ENCODE measurements at regions not wholly inside any gene's neighbourhood (a gene's known extent, or its start where the extent isn't known, plus 50 kb on each side); places are given as distances from the start of the nearest gene placed in this dataset.
"Not testable (repeated sequence)": the region's sequence is repeated elsewhere in the genome, so short reads cannot be mapped to it uniquely, and the experiment has no call there.

DNA sequence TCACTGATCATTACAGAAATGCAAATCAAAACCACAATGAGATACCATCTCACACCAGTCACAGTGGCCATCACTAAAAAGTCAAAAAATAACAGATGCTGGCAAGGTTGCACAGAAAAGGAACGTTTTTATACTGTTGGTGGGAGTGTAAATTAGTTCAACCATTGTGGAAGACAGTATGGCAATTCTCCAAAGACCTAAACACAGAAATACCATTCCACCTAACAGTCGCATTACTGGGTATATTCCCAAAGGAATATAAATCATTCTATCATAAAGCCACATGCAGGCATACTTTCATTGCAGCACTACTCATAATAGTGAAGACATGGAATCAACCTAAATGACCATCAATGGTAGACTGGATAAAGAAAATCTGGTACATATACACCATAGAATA, 83.2 kb upstream of the ARID5B start:
- not testable (repeated sequence) for DNase-seq (ENCODE audit: low read depth); H3K4me3 ChIP-seq (ENCODE audit: low read depth, low read length)

- no peak for DNase-seq (ENCODE audit: low read depth)
- H3K4me3 ChIP-seq (ENCODE audit: low read depth, low read length), result no peak overlapping the region
- TF ChIP-seq, protein P1, sequence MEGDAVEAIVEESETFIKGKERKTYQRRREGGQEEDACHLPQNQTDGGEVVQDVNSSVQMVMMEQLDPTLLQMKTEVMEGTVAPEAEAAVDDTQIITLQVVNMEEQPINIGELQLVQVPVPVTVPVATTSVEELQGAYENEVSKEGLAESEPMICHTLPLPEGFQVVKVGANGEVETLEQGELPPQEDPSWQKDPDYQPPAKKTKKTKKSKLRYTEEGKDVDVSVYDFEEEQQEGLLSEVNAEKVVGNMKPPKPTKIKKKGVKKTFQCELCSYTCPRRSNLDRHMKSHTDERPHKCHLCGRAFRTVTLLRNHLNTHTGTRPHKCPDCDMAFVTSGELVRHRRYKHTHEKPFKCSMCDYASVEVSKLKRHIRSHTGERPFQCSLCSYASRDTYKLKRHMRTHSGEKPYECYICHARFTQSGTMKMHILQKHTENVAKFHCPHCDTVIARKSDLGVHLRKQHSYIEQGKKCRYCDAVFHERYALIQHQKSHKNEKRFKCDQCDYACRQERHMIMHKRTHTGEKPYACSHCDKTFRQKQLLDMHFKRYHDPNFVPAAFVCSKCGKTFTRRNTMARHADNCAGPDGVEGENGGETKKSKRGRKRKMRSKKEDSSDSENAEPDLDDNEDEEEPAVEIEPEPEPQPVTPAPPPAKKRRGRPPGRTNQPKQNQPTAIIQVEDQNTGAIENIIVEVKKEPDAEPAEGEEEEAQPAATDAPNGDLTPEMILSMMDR (IDR thresholded peaks at IDR 0.05; ENCODE audit: control insufficient read depth, extremely low read depth, insufficient read depth), result 0 out of 2 replicates have a peak, but pooled peaks have one; percentile 10
These were observed 82.3 kb upstream of the ARID5B start for GRCh38 chr10:61819208-61819607.

GRCh38 chr10:61821153-61821552, 80.3 kb upstream of the ARID5B start:
- no peak overlapping the region for H3K4me3 ChIP-seq (ENCODE audit: low read depth, low read length)
- TF ChIP-seq, protein P1 (IDR thresholded peaks at IDR 0.05; ENCODE audit: control insufficient read depth, extremely low read depth, insufficient read depth), result no peak
- no peak for DNase-seq (ENCODE audit: low read depth)

DNA sequence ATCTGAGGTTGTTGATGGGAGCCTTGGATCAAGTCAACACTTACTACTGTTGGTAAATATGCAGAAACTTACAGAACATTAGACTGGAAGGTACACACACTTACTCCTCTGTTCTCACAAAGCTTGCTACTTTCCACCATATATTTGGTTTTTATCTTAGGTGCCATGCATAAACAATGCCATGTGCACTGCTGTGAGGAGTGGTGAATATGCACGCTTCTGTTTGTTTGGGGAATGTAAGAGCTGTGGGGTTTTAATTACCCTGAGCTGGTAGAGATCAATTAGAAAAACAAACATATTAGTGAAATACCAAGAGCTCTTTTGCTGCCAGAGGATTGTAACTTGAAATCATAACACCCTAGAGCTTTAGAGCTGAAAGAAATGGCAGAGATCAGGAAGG, 79.8 kb upstream of the ARID5B start:
- no peak for DNase-seq (ENCODE audit: low read depth)
- TF ChIP-seq, protein P1 (IDR thresholded peaks at IDR 0.05; ENCODE audit: control insufficient read depth, extremely low read depth, insufficient read depth), result no peak
- H3K4me3 ChIP-seq (ENCODE audit: low read depth, low read length), result no peak overlapping the region

DNA sequence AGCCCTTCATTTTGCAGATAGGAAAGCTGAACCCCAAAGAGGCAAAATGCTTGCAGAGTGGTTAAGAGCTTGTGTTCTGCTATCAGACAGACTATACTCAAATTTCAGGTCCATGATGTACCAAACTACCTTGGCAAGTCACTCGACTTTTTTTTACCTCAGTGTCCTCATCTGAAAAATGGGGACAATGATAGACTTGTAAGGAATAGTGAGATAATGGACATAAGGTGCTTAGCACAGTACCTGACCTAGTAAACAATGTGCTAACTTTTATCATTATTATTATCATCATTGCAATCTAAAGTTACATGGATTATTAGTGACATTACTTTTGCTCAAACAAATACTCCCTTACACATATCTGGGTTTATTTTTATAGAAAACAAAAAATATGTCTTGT, 79.4 kb upstream of the ARID5B start:
- no peak for DNase-seq (ENCODE audit: low read depth)
- H3K4me3 ChIP-seq (ENCODE audit: low read depth, low read length), result no peak overlapping the region
- TF ChIP-seq, protein P1 (IDR thresholded peaks at IDR 0.05; ENCODE audit: control insufficient read depth, extremely low read depth, insufficient read depth), result no peak

GRCh38 chr10:61822781-61823230, 78.7 kb upstream of the ARID5B start:
- H3K4me3 ChIP-seq (ENCODE audit: low read depth, low read length), result no peak overlapping the region
- TF ChIP-seq, protein P1 (IDR thresholded peaks at IDR 0.05; ENCODE audit: control insufficient read depth, extremely low read depth, insufficient read depth), result no peak
- no peak for DNase-seq (ENCODE audit: low read depth)

DNA sequence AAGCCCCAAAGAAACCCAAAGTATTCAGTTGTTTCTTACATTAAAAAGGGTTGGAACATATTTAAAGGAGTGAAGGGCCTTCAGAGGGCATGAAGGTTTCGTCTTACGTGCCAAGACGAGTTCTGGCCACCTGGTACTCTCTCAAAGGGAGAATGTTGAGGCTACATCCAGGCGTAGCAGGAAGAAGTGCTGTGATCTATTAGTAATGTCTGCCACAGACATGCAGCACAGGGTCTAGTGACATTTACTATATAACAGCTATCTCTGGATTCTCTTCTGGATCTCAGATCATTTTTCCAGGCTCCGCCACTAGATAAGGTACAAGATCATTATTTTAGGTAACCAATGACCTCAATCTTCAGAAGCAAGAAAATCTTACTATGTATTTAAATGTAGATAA, 76.5 kb upstream of the ARID5B start:
- TF ChIP-seq, protein P1 (IDR thresholded peaks at IDR 0.05; ENCODE audit: control insufficient read depth, extremely low read depth, insufficient read depth), result no peak
- no peak for DNase-seq (ENCODE audit: low read depth)
- no peak overlapping the region for H3K4me3 ChIP-seq (ENCODE audit: low read depth, low read length)
